NCI-H1436 (cell line): ENCODE measurements at regions not wholly inside any gene's neighbourhood (a gene's known extent, or its start where the extent isn't known, plus 50 kb on each side); places are given as distances from the start of the nearest gene placed in this dataset.
"Not testable (repeated sequence)": the region's sequence is repeated elsewhere in the genome, so short reads cannot be mapped to it uniquely, and the experiment has no call there.

Experiments
- DNase-seq: peaks from one replicate; lab custom pipeline; 2025; lab: John Stamatoyannopoulos, UW

- DNase-seq = no peak
These were observed 95.8 kb upstream of the TET2 start for GRCh38 chr4:105050896-105051295.

GRCh38 chr4:105057370-105058105 is 89.1 kb upstream of the TET2 start:
- DNase-seq = no peak

DNA sequence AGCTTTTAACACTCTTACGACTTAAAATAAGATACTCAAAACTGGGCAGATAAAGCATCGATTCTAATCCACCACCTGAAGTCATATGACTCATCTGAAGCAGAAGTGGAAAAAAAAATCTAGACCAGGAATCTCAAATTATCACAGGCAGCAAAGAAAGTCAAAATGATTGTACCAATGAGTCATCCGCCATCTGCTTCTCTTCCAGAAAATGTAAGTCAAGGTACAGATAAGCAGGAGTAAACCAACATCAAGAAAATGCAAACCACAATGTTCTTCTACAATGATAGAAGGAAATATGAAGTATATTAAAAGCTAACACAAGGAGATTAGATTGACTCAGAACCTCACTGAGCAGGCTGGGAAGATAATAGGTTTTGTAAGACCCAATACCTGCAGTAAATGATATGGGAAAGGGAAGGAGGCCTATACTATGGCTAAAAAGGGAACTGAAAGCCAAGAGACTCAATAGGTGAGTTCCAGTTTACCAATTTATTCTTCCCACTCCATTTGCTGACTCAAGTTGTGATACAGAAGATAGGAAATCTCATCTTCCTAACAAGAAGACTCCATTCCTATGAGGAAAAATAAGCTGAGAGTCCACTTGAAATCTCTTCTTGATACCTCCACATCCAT is 88.4 kb upstream of the TET2 start:
- DNase-seq = no peak

DNA sequence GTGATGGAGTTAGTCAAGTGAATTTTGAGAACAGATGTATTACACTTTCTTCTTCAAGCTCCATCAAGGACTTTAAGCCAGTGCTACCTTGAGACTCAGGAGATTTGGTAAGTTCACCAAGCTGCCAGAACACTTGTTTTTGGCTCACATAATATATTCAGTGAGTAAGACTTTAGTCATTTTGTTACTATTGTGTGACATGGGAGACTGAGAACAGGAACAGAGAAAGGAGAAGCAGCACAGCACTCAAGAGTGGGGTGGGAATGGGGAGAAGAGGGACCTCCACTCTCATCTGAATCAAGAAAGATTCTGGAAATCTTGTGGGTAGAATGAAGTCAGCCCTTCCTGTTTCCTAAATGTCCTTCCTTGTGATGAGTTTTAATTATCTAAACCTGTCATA is 87.3 kb upstream of the TET2 start:
- DNase-seq = no peak

DNA sequence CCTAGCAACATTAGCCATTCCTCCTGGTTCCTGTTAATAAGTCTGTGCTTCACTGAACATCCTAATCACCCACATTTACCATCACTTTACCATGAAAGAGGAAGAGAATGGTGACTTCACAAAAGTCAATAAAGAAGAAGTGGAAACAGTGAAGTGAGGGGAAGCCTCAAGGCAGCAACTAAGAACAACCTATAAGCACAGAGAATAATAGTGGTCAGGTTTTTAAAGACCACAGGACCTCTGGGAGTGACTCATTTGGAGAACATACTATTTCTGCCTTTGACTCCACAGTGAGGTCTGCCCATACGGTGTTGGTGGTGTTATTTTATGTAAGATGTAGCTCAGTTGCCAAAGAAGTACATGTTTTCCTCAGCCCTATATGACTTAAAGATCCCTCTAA is 86.0 kb upstream of the TET2 start:
- no peak for DNase-seq

GRCh38 chr4:105061136-105061696 is 85.5 kb upstream of the TET2 start:
- no peak for DNase-seq

- DNase-seq = no peak
These were observed 84.9 kb upstream of the TET2 start for GRCh38 chr4:105061731-105062130.

DNA sequence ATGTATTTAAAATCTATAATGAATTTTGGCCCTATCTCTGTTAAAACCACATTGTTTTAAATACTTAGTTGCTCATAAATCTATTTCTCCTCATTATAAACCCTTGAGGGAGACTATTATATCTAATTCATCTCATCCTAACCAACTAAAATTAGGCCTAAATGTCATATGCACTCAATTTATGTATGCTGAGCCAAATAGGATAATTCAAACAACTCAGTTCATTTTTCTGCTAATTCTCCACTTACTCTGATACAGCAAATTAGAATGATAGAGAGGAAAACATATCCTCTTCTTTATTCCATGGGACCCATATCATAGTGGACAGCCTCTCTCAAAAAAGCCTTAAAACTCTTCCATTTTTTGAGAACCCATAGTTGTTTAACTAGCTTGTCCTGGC is 80.3 kb upstream of the TET2 start:
- DNase-seq = no peak

DNA sequence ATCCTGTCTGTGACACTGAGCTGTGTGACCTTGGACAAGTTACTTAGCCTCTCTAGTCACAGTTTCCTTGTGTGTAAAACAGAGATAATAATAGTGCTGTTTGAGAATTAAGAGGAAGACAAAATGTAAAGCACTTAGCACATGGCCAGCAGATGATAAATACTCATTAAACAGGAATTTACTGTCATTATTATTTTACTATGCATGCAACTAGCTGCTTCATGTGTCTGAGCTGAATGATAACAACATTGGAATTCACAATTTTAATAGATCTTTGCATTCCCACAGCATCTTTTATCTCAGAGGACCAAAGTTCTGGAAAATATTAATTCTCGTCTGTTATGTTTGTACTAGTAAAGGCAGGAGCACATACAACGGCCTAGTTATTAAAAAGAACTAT is 79.2 kb upstream of the TET2 start:
- DNase-seq = no peak

GRCh38 chr4:105067946-105068345 is 78.7 kb upstream of the TET2 start:
- DNase-seq = no peak

GRCh38 chr4:105068516-105068915 is 78.2 kb upstream of the TET2 start:
- DNase-seq = peak; percentile 26

DNA sequence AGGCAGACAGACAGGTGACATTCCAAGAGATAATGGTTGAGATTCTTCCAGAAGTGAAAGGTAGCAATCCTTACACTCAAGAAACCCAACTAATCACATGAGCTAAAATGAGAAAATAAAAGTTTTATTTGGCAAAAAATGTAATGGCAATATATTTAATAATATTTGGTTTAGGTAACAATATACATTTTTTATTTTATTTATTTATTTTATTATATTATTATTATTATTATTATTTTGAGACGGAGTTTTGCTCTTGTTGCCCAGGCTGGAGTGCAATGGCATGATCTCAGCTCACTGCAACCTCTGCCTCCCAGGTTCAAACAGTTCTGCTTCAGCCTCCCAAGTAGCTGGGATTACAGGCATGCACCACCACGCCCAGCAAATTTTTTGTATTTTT is 74.6 kb upstream of the TET2 start:
- not testable (repeated sequence) for DNase-seq

DNA sequence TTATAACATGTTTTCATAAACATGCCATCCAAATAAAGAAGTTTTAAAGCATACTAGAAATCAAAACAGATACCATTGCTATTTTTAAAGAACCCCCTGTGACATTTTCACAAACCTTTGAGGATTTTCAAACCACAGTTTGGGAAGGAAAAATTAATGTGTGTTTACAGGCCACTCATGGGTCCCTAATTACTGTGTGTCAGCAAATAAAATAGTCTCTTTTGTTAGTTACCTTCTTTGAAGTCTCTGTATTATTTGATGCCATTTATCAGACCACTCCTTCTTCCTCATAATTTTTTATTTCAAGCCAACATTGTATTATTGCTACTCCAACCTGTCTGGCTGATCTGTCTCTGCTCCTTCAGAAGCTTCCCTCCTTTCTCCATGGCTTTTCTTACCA is 72.6 kb upstream of the TET2 start:
- DNase-seq = no peak

DNA sequence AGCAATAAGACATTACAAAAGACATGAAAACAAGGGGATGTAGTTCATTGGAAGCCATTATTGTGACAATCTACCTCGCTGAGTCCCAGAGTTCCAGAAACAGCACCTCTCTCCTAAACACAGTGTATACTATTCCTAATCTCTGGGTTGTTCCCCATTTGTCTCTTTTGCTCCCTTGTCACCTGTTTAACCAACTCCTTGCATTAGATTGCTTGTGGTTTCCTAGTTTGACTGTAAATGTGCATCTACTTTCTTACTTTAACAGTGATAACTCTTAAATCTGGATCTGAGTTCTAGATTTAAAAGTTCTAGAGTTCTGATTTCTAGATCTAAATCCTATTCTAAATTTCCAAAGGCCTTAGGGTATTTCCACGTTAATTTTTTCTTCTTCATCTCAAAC is 71.6 kb upstream of the TET2 start:
- DNase-seq = no peak

- DNase-seq = no peak
These were observed 58.4 kb upstream of the TET2 start for GRCh38 chr4:105088110-105088879.

DNA sequence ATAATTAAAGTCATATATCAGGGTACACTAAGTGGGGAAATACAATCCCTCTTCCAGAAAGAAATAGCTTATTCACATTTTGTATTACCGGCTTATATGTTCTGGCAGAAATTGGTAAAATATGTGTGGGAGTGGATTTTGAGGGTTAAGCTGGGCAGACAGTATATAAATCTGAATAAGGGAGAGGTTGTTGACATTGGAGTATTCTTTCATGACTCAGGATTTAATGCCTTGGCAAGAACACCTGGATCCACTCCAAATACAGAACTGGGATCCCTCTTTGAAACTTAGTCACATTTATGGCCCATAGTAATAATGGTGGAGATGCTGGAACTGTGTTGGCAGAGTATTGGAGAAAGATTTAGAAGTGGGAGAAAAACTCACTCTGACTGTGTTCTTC is 54.3 kb upstream of the TET2 start:
- DNase-seq = no peak

- DNase-seq = no peak
These were observed 53.9 kb upstream of the TET2 start for GRCh38 chr4:105092768-105093167.

- no peak for DNase-seq
These were observed 52.7 kb upstream of the TET2 start for GRCh38 chr4:105093975-105094374.
